ENCODE measurements at regions not wholly inside any gene's neighbourhood (a gene's known extent, or its start where the extent isn't known, plus 50 kb on each side); places are given as distances from the start of the nearest gene placed in this dataset.

DNA sequence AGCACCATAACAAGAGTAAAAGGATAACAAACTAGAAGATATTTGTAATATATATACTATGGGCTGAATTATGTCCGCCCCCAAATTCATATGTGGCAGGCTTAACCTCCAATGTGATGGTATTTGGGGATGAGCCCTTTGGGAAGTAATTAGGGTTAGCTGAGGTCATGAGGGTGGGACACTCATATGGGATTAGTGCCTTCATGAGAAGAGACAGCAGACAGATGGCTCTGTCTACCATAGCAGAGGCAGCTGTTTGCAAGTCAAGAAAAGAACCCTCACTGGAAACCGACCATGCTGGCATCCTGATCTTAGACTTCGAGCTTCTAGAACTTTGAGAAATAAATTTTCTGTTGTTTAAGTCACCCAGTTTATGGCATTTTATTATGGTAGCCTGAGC lies 303.6 kb downstream of the LMO4 start:
- no peak for DNase-seq

DNA sequence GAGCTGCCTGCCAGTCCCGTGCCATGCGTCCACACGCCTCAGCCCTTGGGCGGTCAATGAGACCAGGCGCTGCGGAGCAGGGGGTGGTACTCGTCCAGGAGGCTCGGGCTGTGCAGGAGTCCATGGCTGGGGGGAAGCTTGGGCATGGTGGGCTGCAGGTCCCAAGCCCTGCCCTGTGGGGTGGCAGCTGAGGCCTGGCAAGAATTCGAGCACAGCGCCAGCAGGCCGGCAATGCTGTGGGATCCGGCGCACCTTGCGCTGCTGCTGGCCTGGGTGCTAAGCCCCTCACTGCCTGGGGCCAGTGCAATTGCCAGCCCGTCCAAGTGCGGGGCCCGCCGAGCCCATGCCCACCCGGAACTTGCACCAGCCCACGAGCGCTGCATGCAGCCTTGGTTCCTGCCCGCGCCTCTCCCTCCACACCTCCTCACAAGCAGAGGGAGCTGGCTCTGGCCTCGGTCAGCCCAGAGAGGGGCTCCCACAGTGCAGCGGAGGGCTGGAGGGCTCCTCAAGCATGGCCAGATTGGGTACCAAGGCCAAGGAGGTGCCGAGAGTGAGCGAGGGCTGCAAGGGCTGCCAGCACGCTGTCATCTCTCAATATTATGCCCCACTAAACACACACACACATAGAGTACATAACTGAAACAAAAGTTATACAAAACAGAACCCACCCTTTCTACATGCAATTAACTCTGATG lies 307.7 kb downstream of the LMO4 start:
- DNase-seq = no peak

DNA sequence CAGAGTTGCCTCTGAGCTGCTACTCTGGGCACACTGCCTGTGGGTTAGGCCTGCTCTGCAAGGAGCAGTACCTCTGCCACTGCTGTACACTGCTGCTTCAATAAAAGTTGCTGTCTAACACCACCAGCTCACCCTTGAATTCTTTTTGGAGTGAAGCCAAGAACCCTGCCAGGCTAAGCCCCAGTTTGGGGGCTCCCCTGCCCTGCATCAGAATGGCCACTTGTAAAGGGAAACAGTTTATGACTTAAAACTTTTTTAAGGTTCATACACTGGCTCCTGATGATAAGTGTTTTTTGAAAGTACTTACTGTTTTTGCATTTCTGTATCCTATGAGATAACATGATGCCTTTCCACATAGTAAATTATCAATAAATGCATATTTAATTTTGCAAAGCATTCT lies 310.0 kb downstream of the LMO4 start:
- no peak for DNase-seq

DNA sequence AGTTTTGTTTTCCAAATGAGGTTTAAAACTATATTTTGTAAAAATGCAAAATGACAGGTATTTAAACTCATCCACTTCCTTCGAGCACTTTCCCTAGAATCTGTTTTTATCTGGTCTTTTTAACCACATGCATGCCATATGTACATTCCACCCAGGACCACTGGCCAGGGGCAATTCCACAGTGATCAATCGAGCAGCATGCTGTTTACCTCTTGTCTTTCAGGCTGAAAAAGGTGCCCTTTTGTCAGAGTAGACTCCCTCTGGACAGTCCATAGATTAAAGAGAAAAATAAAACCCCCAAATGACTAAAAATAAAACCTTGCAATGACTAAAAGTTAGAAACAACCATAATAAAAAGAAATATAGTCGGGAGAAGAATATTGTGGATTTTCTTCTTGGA lies 313.3 kb downstream of the LMO4 start:
- DNase-seq = no peak

DNA sequence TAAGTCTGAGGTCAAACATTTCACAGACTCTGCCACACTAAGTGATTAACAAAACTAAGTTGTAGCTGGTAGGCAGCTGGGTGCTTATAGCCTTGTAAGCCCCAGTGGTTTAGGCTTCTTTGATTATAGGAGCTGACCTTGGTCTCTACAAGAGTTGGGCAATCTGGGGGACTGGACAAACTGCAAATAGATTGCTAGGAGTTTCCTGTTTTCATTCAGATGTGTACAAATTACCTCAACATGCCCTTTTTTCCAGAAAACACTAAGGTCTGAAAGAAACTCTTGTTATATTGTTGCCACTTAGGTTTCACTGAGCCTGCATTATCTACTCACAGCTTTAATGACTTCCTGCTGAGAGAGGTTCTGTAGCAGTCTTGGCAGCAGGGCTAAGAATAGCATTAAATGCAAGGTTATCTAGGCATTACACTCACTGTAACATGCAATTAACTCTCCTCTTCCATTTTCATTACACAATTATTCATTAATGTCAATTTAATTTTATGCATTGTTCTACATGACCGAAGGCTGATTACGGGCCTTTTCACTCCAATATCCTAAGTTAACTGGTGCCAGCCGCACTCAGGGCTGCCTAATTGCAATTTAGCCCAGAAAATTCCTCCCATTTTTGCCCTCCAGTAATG lies 314.0 kb downstream of the LMO4 start:
- no peak for DNase-seq

GRCh38 chr1:87644033-87644578 lies 315.4 kb downstream of the LMO4 start:
- no peak for DNase-seq

GRCh38 chr1:87644579-87645190 lies 316.0 kb downstream of the LMO4 start:
- DNase-seq = no peak

DNA sequence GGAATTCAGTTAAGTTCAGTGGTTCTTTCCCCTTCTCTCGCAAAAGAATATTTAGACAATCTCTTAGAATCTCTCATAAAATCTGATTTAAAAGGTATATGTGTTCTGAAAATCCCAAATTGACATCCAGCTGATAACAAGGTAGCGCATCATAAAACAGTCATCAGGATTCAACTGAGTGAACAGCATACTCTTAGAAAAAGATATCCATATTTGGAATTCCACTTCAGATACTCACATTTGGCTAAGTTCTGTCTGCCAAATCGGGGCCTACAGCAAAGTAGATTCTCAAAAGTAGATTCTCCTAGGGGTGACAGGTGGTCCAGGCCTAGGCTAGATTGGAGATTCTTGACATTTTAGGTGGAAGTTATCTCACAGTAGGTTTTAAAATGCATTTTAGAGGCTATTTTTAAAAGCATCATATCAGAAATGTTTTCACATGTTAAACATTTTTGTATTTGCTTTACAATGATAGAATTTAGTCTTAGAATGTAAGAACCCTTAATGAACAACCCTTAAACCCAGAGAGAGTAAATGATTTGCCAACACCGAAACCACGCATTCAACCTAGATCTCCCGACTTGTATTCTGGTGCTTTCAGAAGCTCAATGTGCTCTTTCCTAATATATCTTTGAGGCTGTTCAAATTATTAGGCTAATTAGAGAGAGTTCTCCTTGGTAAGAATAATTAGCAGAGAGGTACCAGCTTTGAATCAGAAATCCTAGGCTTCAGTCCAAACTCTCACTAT lies 318.9 kb downstream of the LMO4 start:
- no peak for DNase-seq

GRCh38 chr1:87648323-87649119 lies 319.8 kb downstream of the LMO4 start:
- no peak for DNase-seq

GRCh38 chr1:87650306-87650705 lies 321.6 kb downstream of the LMO4 start:
- DNase-seq = no peak

DNA sequence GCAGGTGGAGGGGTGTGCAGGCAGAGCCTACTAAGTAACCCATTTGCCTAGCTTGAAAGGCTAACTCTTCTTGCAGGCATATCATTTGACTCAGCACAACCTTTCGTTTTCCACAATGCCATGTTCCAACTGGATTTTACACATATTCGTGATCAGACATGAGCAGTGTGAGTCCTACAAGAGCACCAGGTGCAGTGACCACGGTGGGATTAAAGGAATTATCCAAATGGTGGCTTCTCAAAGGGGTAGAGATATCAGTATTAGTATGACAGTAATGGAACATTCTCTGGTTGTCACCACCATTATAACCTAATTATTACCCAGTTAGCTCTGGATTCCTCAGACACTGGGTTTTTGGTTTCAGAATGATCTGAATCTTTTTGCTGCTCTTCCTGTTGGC lies 323.5 kb downstream of the LMO4 start:
- DNase-seq = no peak

- DNase-seq = no peak
Measured at GRCh38 chr1:87665151-87665550, 336.5 kb downstream of the LMO4 start.

DNA sequence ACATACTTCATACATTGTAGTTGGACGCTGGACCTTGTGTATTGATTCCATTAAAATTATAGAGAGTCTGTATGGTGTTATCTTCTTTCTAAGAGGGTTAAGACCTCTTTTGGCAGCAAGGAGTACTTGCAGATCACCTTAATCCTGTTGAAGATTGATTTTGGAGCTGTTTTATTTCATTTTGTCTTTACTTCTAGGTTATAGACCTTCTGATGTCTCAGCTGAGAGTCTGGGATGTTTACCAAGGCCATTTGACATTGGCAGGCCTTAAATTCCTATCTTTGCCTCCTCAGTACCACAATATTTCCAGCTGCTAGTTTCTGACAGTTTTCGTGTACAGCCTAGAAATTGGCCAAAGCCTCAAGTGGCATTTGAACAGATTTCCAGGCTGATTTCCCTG lies 338.0 kb downstream of the LMO4 start:
- DNase-seq = no peak

- DNase-seq = no peak
Measured at GRCh38 chr1:87669674-87670073, 341.0 kb downstream of the LMO4 start.

DNA sequence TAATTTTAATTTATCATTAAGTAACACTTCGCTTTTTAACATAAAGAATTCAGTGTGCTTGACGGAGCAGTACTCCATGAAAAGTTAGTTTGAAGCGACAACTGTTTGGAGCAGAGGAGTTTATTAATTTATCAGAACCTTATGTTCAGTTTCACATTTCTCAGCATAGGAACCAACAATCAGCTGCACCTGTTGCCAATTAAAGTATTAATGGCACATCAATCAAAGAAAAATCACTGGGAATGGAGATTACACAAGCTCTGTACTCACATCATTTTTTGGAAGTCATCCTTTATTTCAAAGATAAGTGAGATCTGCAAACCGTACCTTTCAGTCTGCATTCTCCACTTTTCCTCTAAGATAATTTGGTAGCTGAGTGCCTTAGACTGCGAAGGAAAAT lies 344.6 kb downstream of the LMO4 start:
- no peak for DNase-seq

DNA sequence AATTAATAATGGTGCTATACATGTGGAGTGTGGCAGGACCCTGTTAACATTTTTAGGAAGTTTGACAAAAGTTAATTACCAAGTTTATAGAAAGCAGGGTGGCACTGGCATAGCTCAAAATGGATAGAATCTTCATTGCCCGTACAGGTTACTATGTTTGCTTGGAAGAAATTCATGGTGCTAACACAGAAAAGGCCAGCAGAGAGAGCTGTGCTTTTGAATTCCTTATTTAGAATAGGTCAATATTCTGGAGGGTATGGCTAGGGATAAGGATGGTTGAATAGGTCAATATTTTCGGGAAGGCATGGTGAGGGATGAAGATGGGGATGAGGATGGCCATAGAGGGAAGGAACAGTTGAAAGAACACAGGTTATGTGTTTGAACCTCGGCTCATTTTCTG lies 345.1 kb downstream of the LMO4 start:
- no peak for DNase-seq

DNA sequence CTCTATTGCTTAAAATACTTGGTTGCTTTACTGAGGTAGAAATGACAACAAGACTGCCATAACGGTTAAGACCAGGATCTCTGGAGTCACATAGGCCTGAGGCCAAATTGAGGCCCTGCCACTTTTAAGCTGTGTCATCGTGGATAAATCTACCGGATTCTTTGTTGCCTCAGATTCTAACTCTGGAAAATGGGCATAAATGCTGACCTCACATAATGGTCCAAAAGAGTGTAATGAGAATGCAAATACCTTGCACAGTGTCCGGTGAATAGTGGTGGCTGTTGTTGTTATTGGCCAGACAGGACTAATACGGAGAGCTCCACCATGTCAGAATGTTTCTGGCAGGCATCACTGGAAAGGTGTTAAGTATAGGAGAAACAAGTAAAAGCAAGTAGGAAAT lies 346.1 kb downstream of the LMO4 start:
- no peak for DNase-seq

DNA sequence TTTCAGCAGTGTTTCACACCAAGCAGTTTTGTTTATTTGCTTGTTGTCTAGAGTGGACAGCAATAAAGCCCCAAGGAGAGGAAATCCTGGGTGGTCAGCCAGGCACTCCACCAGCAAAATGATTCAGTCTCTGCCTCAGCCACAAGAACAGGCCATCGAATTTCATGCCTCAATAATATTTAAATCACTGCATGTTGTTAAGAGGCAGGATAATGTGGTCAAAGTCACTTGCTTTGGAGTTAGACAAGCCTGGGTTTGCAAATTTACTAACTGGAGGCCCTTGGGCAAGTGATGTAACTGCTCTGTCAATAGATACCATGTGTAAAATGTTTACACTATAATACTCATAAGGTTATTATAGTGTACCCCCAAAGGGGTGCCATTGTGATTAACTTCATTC lies 349.6 kb downstream of the LMO4 start:
- no peak for DNase-seq

DNA sequence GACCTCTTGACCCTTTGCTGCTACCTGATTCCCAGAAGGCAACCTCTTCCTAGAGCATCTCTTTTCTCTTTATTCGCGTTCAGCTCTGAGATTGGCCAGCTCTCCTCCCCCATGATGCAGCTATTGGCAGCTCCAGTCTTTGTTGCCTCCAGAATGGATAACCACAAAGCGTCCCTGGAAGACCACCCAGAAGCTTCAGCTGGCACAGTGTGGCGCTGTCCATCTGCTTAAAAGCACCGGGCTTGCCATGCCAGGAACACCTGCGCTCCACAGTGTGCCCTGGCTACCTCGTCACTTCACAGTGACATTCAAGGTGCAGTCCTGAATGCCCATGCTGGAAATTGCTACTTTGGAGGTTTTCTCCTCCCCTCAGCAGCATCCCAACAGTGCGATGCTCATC lies 353.9 kb downstream of the LMO4 start:
- DNase-seq = no peak

- DNase-seq = no peak
Measured at GRCh38 chr1:87683196-87683956, 354.7 kb downstream of the LMO4 start.

- no peak for DNase-seq
Measured at GRCh38 chr1:87684194-87684593, 355.5 kb downstream of the LMO4 start.

GRCh38 chr1:87684713-87685205 lies 356.1 kb downstream of the LMO4 start:
- DNase-seq = no peak
